H9 (cell line): ENCODE measurements at regions not wholly inside any gene's neighbourhood (a gene's known extent, or its start where the extent isn't known, plus 50 kb on each side); places are given as distances from the start of the nearest gene placed in this dataset.

Experiments
- DNase-seq: peaks from one replicate; pipeline ENCODE4 v3.0.0-alpha.2; 2017
- H2AFZ ChIP-seq: one replicate; pipeline ENCODE4 v1.6.1; 2013; ENCODE audit warnings: mild to moderate bottlenecking, low read length, control low read depth, moderate library complexity
- H2AK5ac ChIP-seq: 2 replicates; pipeline ENCODE4 v1.6.1; 2013; ENCODE audit warnings: low read length, control low read depth, mixed read lengths; ENCODE audit not compliant: insufficient read length
- H2BK120ac ChIP-seq: one replicate; pipeline ENCODE4 v1.6.1; 2013; ENCODE audit warnings: low read depth, mild to moderate bottlenecking, low read length, control low read depth, inconsistent platforms; ENCODE audit not compliant: poor library complexity, severe bottlenecking
- H2BK12ac ChIP-seq: 2 replicates; pipeline ENCODE4 v1.6.1; 2013; ENCODE audit warnings: low read length, control low read depth, mixed read lengths, low read depth; ENCODE audit not compliant: insufficient read length
- H2BK15ac ChIP-seq: 2 replicates; pipeline ENCODE4 v1.6.1; 2013; ENCODE audit warnings: low read depth, low read length, control low read depth
- H2BK20ac ChIP-seq: one replicate; pipeline ENCODE4 v1.6.1; 2013; ENCODE audit warnings: low read depth, mild to moderate bottlenecking, low read length, control low read depth, inconsistent platforms; ENCODE audit not compliant: poor library complexity, severe bottlenecking
- H2BK5ac ChIP-seq: 2 replicates; pipeline ENCODE4 v1.6.1; 2013; ENCODE audit warnings: low read length, control low read depth, mixed read lengths; ENCODE audit not compliant: insufficient read length
- H3K14ac ChIP-seq: 2 replicates; pipeline ENCODE4 v1.6.1; 2013; ENCODE audit warnings: low read length, control low read depth; ENCODE audit not compliant: insufficient read depth
- H3K18ac ChIP-seq: 2 replicates; pipeline ENCODE4 v1.6.1; 2013; ENCODE audit warnings: low read depth, mild to moderate bottlenecking, mixed read lengths, low read length, control low read depth; ENCODE audit not compliant: insufficient read length
- H3K23ac ChIP-seq: 2 replicates; pipeline ENCODE4 v1.6.1; 2013; ENCODE audit warnings: low read length, control low read depth, mixed read lengths, low read depth; ENCODE audit not compliant: insufficient read length
- H3K23me2 ChIP-seq: 2 replicates; pipeline ENCODE4 v1.6.1; 2013; ENCODE audit warnings: low read depth, mild to moderate bottlenecking, mixed read lengths, low read length, control low read depth; ENCODE audit not compliant: insufficient read length, poor library complexity, severe bottlenecking
- H3K27ac ChIP-seq: 2 replicates; pipeline ENCODE4 v1.5.1; 2013; ENCODE audit warnings: low read length, control low read depth, mixed read lengths, low read depth; ENCODE audit not compliant: insufficient read length
- H3K27me3 ChIP-seq: 2 replicates; pipeline ENCODE4 v1.6.1; 2013; ENCODE audit warnings: low read length, control low read depth, inconsistent platforms; ENCODE audit not compliant: insufficient read depth
- H3K4ac ChIP-seq: 2 replicates; pipeline ENCODE4 v1.6.1; 2013; ENCODE audit warnings: low read depth, mild to moderate bottlenecking, control low read depth, inconsistent platforms, low read length, moderate library complexity
- H3K4me1 ChIP-seq: 2 replicates; pipeline ENCODE4 v1.6.1; 2013; ENCODE audit warnings: low read length, control low read depth, inconsistent platforms; ENCODE audit not compliant: insufficient read depth
- H3K4me2 ChIP-seq: 2 replicates; pipeline ENCODE4 v1.6.1; 2013; ENCODE audit warnings: low read length, control low read depth, mixed read lengths; ENCODE audit not compliant: insufficient read length, insufficient read depth
- H3K56ac ChIP-seq: 2 replicates; pipeline ENCODE4 v1.6.1; 2013; ENCODE audit warnings: low read depth, mild to moderate bottlenecking, mixed read lengths, low read length, control low read depth; ENCODE audit not compliant: insufficient read length
- H3K79me1 ChIP-seq: 2 replicates; pipeline ENCODE4 v1.6.1; 2013; ENCODE audit warnings: low read depth, mild to moderate bottlenecking, moderate library complexity, low read length, control low read depth, inconsistent platforms; ENCODE audit not compliant: insufficient read depth, poor library complexity, severe bottlenecking
- H3K79me2 ChIP-seq: 2 replicates; pipeline ENCODE4 v1.6.1; 2013; ENCODE audit warnings: low read length, control low read depth, inconsistent platforms; ENCODE audit not compliant: insufficient read depth
- H3K9ac ChIP-seq: 2 replicates; pipeline ENCODE4 v1.6.1; 2013; ENCODE audit warnings: low read length, control low read depth, mixed read lengths; ENCODE audit not compliant: insufficient read length; ENCODE audit errors: extremely low read depth
- H3K9me3 ChIP-seq: one replicate; pipeline ENCODE4 v1.6.1; 2013; ENCODE audit warnings: low read depth, low read length, inconsistent platforms; ENCODE audit not compliant: control insufficient read depth
- H3T11ph ChIP-seq: one replicate; pipeline ENCODE4 v1.6.1; 2013; ENCODE audit warnings: mild to moderate bottlenecking, low read length, control low read depth, inconsistent platforms
- H4K20me1 ChIP-seq: one replicate; pipeline ENCODE4 v1.6.1; 2013; ENCODE audit not compliant: control insufficient read depth, insufficient read length, insufficient read depth
- H4K5ac ChIP-seq: 2 replicates; pipeline ENCODE4 v1.6.1; 2013; ENCODE audit warnings: low read depth, mild to moderate bottlenecking, mixed read lengths, low read length, control low read depth; ENCODE audit not compliant: insufficient read length
- H4K8ac ChIP-seq: replicated peaks from 2 replicates; pipeline ENCODE4 v1.6.1; 2013; ENCODE audit warnings: low read length, control low read depth, mixed read lengths, low read depth; ENCODE audit not compliant: insufficient read length
- H4K91ac ChIP-seq: 2 replicates; pipeline ENCODE4 v1.6.1; 2013; ENCODE audit warnings: low read depth, mild to moderate bottlenecking, moderate library complexity, mixed read lengths, low read length, control low read depth; ENCODE audit not compliant: insufficient read length
- H3K27ac Mint-ChIP-seq, 3 experiments: 2 replicates in 2 of 3; 3 replicates in 1 of 3; pipeline ENCODE4 v1.8.0; 2020 to 2021; ENCODE audit warnings: mixed read lengths in 3 of 3, mild to moderate bottlenecking in 1 of 3, moderate library complexity in 1 of 3
- H3K27me3 Mint-ChIP-seq: 2 replicates; pipeline ENCODE4 v1.8.0; 2021; ENCODE audit warnings: low read depth, mild to moderate bottlenecking, moderate library complexity, mixed read lengths
- H3K36me3 Mint-ChIP-seq, 3 experiments: 2 replicates in 2 of 3; 3 replicates in 1 of 3; pipeline ENCODE4 v1.8.0; 2020 to 2021; ENCODE audit warnings: low read depth in 3 of 3, mixed read lengths in 3 of 3; ENCODE audit not compliant: insufficient read depth in 1 of 3
- H3K4me1 Mint-ChIP-seq, 2 experiments: 2 replicates each; pipeline ENCODE4 v1.8.0; 2020; ENCODE audit warnings: mixed read lengths in 2 of 2
- H3K4me3 Mint-ChIP-seq, 2 experiments: 2 replicates in 1 of 2; 3 replicates in 1 of 2; pipeline ENCODE4 v1.8.0; 2020 to 2021; ENCODE audit warnings: mild to moderate bottlenecking in 2 of 2, mixed read lengths in 2 of 2, moderate library complexity in 1 of 2
- H3K9me3 Mint-ChIP-seq, 2 experiments: 2 replicates in 1 of 2; 3 replicates in 1 of 2; pipeline ENCODE4 v1.8.0; 2020; ENCODE audit warnings: mild to moderate bottlenecking in 2 of 2, mixed read lengths in 2 of 2, moderate library complexity in 1 of 2
- CTCF ChIP-seq: fragments of 200-600 bp; sonication (generic); conservative IDR thresholded peaks from 3 replicates; pipeline ENCODE4 v1.8.0; 2021; ENCODE audit warnings: antibody characterized with exemption, mild to moderate bottlenecking
- WGBS: extraction: QIAGEN DNeasy Blood & Tissue Kit; methylation state at CpG from one replicate; pipeline ENCODE4 v1.1.7; 2013; ENCODE audit warnings: missing lambda C conversion rate, low lambda C conversion rate, mixed read lengths; ENCODE audit not compliant: insufficient read length; ENCODE audit errors: extremely low coverage; 5-methylcytosine and 5-hydroxymethylcytosine counted together

- Histone ChIP-seq H2BK15ac (no peak overlapping the region), H3K23ac (no peak overlapping the region), H2AFZ (no peak overlapping the region), H2BK5ac (no peak overlapping the region), H3K79me2 (no peaks in the 10 kb centered on the region), H2BK12ac (no peak overlapping the region), H3K27ac (no peak overlapping the region), H4K5ac (no peak overlapping the region), H3K9ac (no peak overlapping the region), H3K4me1 (no peaks in the 10 kb centered on the region), H3K14ac (no peak overlapping the region), H2AK5ac (no peak overlapping the region), H2BK20ac (no peak overlapping the region), H3K18ac (no peak overlapping the region), H4K91ac (no peak overlapping the region), H3K9me3 (peaks cover 7% of the 10 kb centered on the region), H3K23me2 (no peaks in the 10 kb centered on the region), H3K56ac (no peak overlapping the region), H3K79me1 (no peaks in the 10 kb centered on the region), H3K4ac (no peak overlapping the region), H3K27me3 (no peaks in the 10 kb centered on the region), H3K4me2 (no peak overlapping the region), H4K20me1 (no peaks in the 10 kb centered on the region), H4K8ac (no peak overlapping the region), H3T11ph (no peak overlapping the region), H2BK120ac (no peak overlapping the region)
- no peak overlapping the region for H3K4me3 Mint-ChIP-seq
- DNase-seq = no peak
- no CpG with 5 or more reads among the region's 1 CpG for WGBS
- peaks cover 46 to 51% of the 10 kb centered on the region in 2 experiments for H3K9me3 Mint-ChIP-seq
- no peaks in the 10 kb centered on the region for H3K36me3 Mint-ChIP-seq
- H3K27me3 Mint-ChIP-seq = no peaks in the 10 kb centered on the region
- TF ChIP-seq CTCF = no peak
- H3K27ac Mint-ChIP-seq = no peak overlapping the region
- peaks cover 3 to 8% of the 10 kb centered on the region in 2 experiments; a peak in 3 of 4 replicates for H3K4me1 Mint-ChIP-seq
Observed at GRCh38 chrX:84690228-84690627, 188.0 kb upstream of the HDX start.
